Fibroblast of villous mesenchyme (primary cell): ENCODE measurements at regions not wholly inside any gene's neighbourhood (a gene's known extent, or its start where the extent isn't known, plus 50 kb on each side); places are given as distances from the start of the nearest gene placed in this dataset.
A peak's percentile ranks its signal among the peaks of the same experiment; 100 is the strongest.

Experiments used
- DNase-seq: peaks from one replicate; pipeline ENCODE4 v3.0.0-alpha.2; 2010; ENCODE audit warnings: low read depth
- H3K4me3 ChIP-seq: 2 replicates; pipeline ENCODE4 v1.5.1; 2011; ENCODE audit warnings: low read depth, mild to moderate bottlenecking, low read length
- CTCF ChIP-seq: IDR thresholded peaks from 2 replicates; pipeline ENCODE4 v1.5.1; 2012; ENCODE audit warnings: low read depth, mild to moderate bottlenecking, low read length; ENCODE audit not compliant: insufficient read depth

GRCh38 chr18:45253973-45254708 lies 361.1 kb upstream of the SLC14A2 start:
- no peak for DNase-seq
- no peak for TF ChIP-seq CTCF
- no peak overlapping the region for H3K4me3 ChIP-seq

GRCh38 chr18:45254709-45255082 lies 360.6 kb upstream of the SLC14A2 start:
- no peak for TF ChIP-seq CTCF
- no peak for DNase-seq
- H3K4me3 ChIP-seq: no peak overlapping the region

- H3K4me3 ChIP-seq: no peak overlapping the region
- peak; percentile 92 for DNase-seq
- TF ChIP-seq CTCF: peak; percentile 17
These were observed 359.9 kb upstream of the SLC14A2 start for GRCh38 chr18:45255197-45255890.

- no peak for DNase-seq
- H3K4me3 ChIP-seq: no peak overlapping the region
- TF ChIP-seq CTCF: no peak
These were observed 355.2 kb upstream of the SLC14A2 start for GRCh38 chr18:45260125-45260524.

GRCh38 chr18:45266023-45266422 lies 349.3 kb upstream of the SLC14A2 start:
- H3K4me3 ChIP-seq: no peak overlapping the region
- no peak for TF ChIP-seq CTCF
- DNase-seq: no peak

- DNase-seq: peak; percentile 61
- TF ChIP-seq CTCF: no peak
- no peak overlapping the region for H3K4me3 ChIP-seq
These were observed 347.7 kb upstream of the SLC14A2 start for GRCh38 chr18:45267622-45268021.
